HepG2 (cell line): ENCODE measurements at regions not wholly inside any gene's neighbourhood (a gene's known extent, or its start where the extent isn't known, plus 50 kb on each side); places are given as distances from the start of the nearest gene placed in this dataset.

Source experiments
- ATAC-seq: fragments of 200-7000 bp; cut with Tn5 transposase; 3 replicates; pipeline ENCODE4 v1.9.1; 2020; ENCODE audit warnings: mild to moderate bottlenecking, moderate library complexity
- BruUV-seq: library from RNA; stranded (reverse); fragments of 400-500 nt; replicated peaks from 2 replicates; lab custom pipeline; 2021; lab: Mats Ljungman, UMichigan
- CTCF ChIA-PET: fragments of 300-600 bp; formaldehyde crosslinking; extraction: SDS; loops from one replicate; lab custom pipeline; 2021; ENCODE audit warnings: low total read pairs, inconsistent platforms, low intra/inter-chr PET ratio; lab: Yijun Ruan, JAX
- POLR2A ChIA-PET: fragments of 350-600 bp; sonication (Branson Sonifier 250); formaldehyde crosslinking; loops from one replicate; lab custom pipeline; 2020; ENCODE audit warnings: antibody characterized with exemption, inconsistent platforms; lab: Yijun Ruan, JAX
- DNase-seq: peaks from one replicate; pipeline ENCODE4 v3.0.0-alpha.2; 2015; ENCODE audit warnings: low spot score
- FAIRE-seq: peaks from 3 replicates; lab custom pipeline; 2011; peaks lifted over from hg19 to GRCh38; lab: Jason Lieb, UNC
- H2AFZ ChIP-seq: one replicate; pipeline ENCODE4 v1.6.1; 2011; ENCODE audit warnings: low read length, inconsistent platforms
- H3K27ac ChIP-seq: fragments of 300-600 bp; 3 replicates; pipeline ENCODE4 v1.8.0; 2011; ENCODE audit warnings: mixed run types, mild to moderate bottlenecking, mixed read lengths, low read length, inconsistent platforms; ENCODE audit not compliant: insufficient read depth; ENCODE audit errors: extremely low read length
- H3K27me3 ChIP-seq, 2 experiments: fragments of 200-600 bp in 1 of 2; 2 replicates in 1 of 2; 3 replicates in 1 of 2; pipeline versions ENCODE4 v1.6.0 to v1.8.0; 2011; ENCODE audit warnings: low read length in 2 of 2, mild to moderate bottlenecking in 2 of 2, moderate library complexity in 2 of 2, inconsistent platforms in 1 of 2; ENCODE audit not compliant: insufficient read depth in 2 of 2, control insufficient read depth in 1 of 2
- H3K36me3 ChIP-seq, 2 experiments: fragments of 200-600 bp in 1 of 2; replicated peaks in 1 of 2; 2 replicates in 1 of 2; 3 replicates in 1 of 2; pipeline versions ENCODE4 v1.5.1 to v1.8.0; 2011; ENCODE audit warnings: low read length in 2 of 2, inconsistent platforms in 1 of 2; ENCODE audit not compliant: insufficient read depth in 2 of 2, control insufficient read depth in 1 of 2
- H3K4me1 ChIP-seq: 2 replicates; pipeline ENCODE4 v1.5.1; 2012; ENCODE audit warnings: low read length, inconsistent platforms; ENCODE audit not compliant: insufficient read depth
- H3K4me2 ChIP-seq: 2 replicates; pipeline ENCODE4 v1.6.0; 2011; ENCODE audit warnings: low read depth, low read length, inconsistent platforms
- H3K4me3 ChIP-seq, 3 experiments: fragments of 200-600 bp in 1 of 3; sonication (generic), shearing (Covaris generic) in 1 of 3; replicated peaks in 1 of 3; 2 replicates each; pipeline ENCODE4 v1.5.1; 2011 to 2016; ENCODE audit warnings: low read length in 3 of 3, inconsistent platforms in 2 of 3, low read depth in 2 of 3, mild to moderate bottlenecking in 2 of 3, control low read depth in 1 of 3, mixed read lengths in 1 of 3; ENCODE audit not compliant: insufficient read depth in 1 of 3
- H3K79me2 ChIP-seq: one replicate; pipeline ENCODE4 v1.6.1; 2011; ENCODE audit warnings: low read length, inconsistent platforms; ENCODE audit not compliant: insufficient read depth
- H3K9ac ChIP-seq: 2 replicates; pipeline ENCODE4 v1.6.0; 2011; ENCODE audit warnings: mild to moderate bottlenecking, low read depth, low read length, inconsistent platforms; ENCODE audit not compliant: insufficient read depth
- H3K9me3 ChIP-seq: 2 replicates; pipeline ENCODE4 v1.5.1; 2012; ENCODE audit warnings: mild to moderate bottlenecking, low read length
- H4K20me1 ChIP-seq: 2 replicates; pipeline ENCODE4 v1.6.0; 2011; ENCODE audit warnings: inconsistent platforms, mild to moderate bottlenecking, low read length, moderate library complexity; ENCODE audit not compliant: insufficient read depth
- GTF2F1 ChIP-seq: fragments of 150-350 bp; IDR thresholded peaks from 2 replicates; pipeline ENCODE4 v1.6.1; 2014; ENCODE audit warnings: low read length
- HINFP ChIP-seq: sonication (generic); formaldehyde crosslinking; IDR thresholded peaks from 2 replicates; pipeline ENCODE4 v1.4.0; 2020; ENCODE audit warnings: low read depth, mild to moderate bottlenecking, missing genetic modification reagents
- HMG20A ChIP-seq: IDR thresholded peaks from 2 replicates; pipeline ENCODE4 v1.6.1; 2016; ENCODE audit warnings: borderline replicate concordance
- MED13 ChIP-seq: sonication (generic); formaldehyde crosslinking; IDR thresholded peaks from 2 replicates; pipeline ENCODE4 v1.5.0; 2020; ENCODE audit warnings: missing genetic modification reagents
- PRPF4 ChIP-seq: fragments of 200-400 bp; formaldehyde crosslinking; IDR thresholded peaks from 2 replicates; pipeline ENCODE4 v1.6.1; 2016; ENCODE audit warnings: low read length, low read depth; ENCODE audit not compliant: poor library complexity, severe bottlenecking
- SAFB2 ChIP-seq: sonication (generic); formaldehyde crosslinking; IDR thresholded peaks from 2 replicates; pipeline ENCODE4 v1.5.1; 2020; ENCODE audit warnings: missing genetic modification reagents, low read depth, mild to moderate bottlenecking, borderline replicate concordance
- TBP ChIP-seq: sonication (generic); formaldehyde crosslinking; IDR thresholded peaks from 2 replicates; pipeline ENCODE4 v1.5.0; 2020; ENCODE audit warnings: missing genetic modification reagents
- TEAD3 ChIP-seq: optimal IDR thresholded peaks from 2 replicates; pipeline ENCODE3; 2016; ENCODE audit warnings: borderline replicate concordance
- ZNF784 ChIP-seq: sonication (generic); formaldehyde crosslinking; IDR thresholded peaks from 2 replicates; pipeline ENCODE4 v1.5.1; 2020; ENCODE audit warnings: missing genetic modification reagents, mild to moderate bottlenecking, borderline replicate concordance
- WGBS: methylation state at CpG from one replicate; pipeline ENCODE4 v1.1.6; 2017; ENCODE audit warnings: low lambda C conversion rate; 5-methylcytosine and 5-hydroxymethylcytosine counted together
- in situ Hi-C: cut with HindIII; loops from 2 replicates; pipeline ENCODE4 v1.10.0; 2017; ENCODE audit warnings: low pct_unique_long_range_greater_than_20kb; ENCODE audit not compliant: extremely low pct_ligation_motif_present
- intact Hi-C: fragments of 100-400 bp; cut with micrococcal nuclease; formaldehyde crosslinking; loops from one replicate; pipeline ENCODE4 v1.10.0; 2022; ENCODE audit not compliant: unreplicated experiment
- TF ChIP-seq, protein P1 (sequence below): sonication (generic); formaldehyde crosslinking; conservative IDR thresholded peaks from 2 replicates; pipeline ENCODE4 v1.5.0; 2020; ENCODE audit warnings: missing genetic modification reagents
- TF ChIP-seq, protein P2 (sequence below): sonication (generic); formaldehyde crosslinking; IDR thresholded peaks from 2 replicates; pipeline ENCODE4 v1.4.0; 2020; ENCODE audit warnings: mild to moderate bottlenecking, missing genetic modification reagents

DNA sequence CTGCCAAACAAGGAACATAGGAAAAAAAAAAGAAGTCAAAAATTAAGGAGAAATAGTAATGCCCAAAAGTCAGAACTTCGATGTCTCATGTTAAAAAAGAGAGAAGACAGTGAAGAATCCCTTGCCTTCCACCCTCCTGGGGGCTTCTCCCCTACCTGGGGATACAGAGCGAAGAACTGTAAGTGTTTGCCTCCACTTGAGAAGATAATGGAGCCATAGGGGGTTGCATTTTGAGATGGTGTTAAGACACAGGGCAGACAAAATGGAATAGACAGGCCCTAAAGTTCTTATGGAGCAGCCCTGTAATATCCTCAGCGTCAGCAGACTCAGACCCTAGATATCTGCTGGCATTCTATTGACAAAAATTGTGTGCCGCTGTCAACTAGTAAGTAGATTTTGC lies 222.2 kb upstream of the MAP3K7 start (continued):
- TF ChIP-seq, protein P1, sequence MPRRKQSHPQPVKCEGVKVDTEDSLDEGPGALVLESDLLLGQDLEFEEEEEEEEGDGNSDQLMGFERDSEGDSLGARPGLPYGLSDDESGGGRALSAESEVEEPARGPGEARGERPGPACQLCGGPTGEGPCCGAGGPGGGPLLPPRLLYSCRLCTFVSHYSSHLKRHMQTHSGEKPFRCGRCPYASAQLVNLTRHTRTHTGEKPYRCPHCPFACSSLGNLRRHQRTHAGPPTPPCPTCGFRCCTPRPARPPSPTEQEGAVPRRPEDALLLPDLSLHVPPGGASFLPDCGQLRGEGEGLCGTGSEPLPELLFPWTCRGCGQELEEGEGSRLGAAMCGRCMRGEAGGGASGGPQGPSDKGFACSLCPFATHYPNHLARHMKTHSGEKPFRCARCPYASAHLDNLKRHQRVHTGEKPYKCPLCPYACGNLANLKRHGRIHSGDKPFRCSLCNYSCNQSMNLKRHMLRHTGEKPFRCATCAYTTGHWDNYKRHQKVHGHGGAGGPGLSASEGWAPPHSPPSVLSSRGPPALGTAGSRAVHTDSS (CRISPR knock-in tag), result no peak

GRCh38 chr6:90807791-90808701 lies 221.2 kb upstream of the MAP3K7 start:
- Histone ChIP-seq H4K20me1 (no peaks in the 10 kb centered on the region), H3K4me3 (no peak overlapping the region), H3K9me3 (no peaks in the 10 kb centered on the region), H3K4me1 (no peaks in the 10 kb centered on the region), H3K27me3 (no peaks in the 10 kb centered on the region), H3K4me2 (no peak overlapping the region), H3K9ac (no peak overlapping the region), H3K79me2 (no peaks in the 10 kb centered on the region), H3K36me3 (no peaks in the 10 kb centered on the region), H3K27ac (no peak overlapping the region), H2AFZ (no peak overlapping the region)
- POLR2A ChIA-PET, result no interaction called here
- BruUV-seq, result no TSS peak
- CTCF ChIA-PET, result no interaction called here
- ATAC-seq (no peak), FAIRE-seq (no peak), DNase-seq (no peak)
- intact Hi-C loops, result no loop called here
- WGBS, result 9% methylated on average over 6 of the region's 6 CpGs
- in situ Hi-C loops, result no loop called here
- TF ChIP-seq TBP (no peak), HINFP (CRISPR knock-in tag) (no peak), SAFB2 (CRISPR knock-in tag) (no peak), HMG20A (no peak), MED13 (no peak), ZNF784 (CRISPR knock-in tag) (no peak), TEAD3 (CRISPR knock-in tag) (no peak), GTF2F1 (no peak), PRPF4 (no peak)
- TF ChIP-seq, protein P2, sequence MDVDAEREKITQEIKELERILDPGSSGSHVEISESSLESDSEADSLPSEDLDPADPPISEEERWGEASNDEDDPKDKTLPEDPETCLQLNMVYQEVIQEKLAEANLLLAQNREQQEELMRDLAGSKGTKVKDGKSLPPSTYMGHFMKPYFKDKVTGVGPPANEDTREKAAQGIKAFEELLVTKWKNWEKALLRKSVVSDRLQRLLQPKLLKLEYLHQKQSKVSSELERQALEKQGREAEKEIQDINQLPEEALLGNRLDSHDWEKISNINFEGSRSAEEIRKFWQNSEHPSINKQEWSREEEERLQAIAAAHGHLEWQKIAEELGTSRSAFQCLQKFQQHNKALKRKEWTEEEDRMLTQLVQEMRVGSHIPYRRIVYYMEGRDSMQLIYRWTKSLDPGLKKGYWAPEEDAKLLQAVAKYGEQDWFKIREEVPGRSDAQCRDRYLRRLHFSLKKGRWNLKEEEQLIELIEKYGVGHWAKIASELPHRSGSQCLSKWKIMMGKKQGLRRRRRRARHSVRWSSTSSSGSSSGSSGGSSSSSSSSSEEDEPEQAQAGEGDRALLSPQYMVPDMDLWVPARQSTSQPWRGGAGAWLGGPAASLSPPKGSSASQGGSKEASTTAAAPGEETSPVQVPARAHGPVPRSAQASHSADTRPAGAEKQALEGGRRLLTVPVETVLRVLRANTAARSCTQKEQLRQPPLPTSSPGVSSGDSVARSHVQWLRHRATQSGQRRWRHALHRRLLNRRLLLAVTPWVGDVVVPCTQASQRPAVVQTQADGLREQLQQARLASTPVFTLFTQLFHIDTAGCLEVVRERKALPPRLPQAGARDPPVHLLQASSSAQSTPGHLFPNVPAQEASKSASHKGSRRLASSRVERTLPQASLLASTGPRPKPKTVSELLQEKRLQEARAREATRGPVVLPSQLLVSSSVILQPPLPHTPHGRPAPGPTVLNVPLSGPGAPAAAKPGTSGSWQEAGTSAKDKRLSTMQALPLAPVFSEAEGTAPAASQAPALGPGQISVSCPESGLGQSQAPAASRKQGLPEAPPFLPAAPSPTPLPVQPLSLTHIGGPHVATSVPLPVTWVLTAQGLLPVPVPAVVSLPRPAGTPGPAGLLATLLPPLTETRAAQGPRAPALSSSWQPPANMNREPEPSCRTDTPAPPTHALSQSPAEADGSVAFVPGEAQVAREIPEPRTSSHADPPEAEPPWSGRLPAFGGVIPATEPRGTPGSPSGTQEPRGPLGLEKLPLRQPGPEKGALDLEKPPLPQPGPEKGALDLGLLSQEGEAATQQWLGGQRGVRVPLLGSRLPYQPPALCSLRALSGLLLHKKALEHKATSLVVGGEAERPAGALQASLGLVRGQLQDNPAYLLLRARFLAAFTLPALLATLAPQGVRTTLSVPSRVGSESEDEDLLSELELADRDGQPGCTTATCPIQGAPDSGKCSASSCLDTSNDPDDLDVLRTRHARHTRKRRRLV (CRISPR knock-in tag), result no peak
